ENCODE measurements at regions not wholly inside any gene's neighbourhood (a gene's known extent, or its start where the extent isn't known, plus 50 kb on each side); places are given as distances from the start of the nearest gene placed in this dataset.
"Not testable (repeated sequence)": the region's sequence is repeated elsewhere in the genome, so short reads cannot be mapped to it uniquely, and the experiment has no call there.

DNA sequence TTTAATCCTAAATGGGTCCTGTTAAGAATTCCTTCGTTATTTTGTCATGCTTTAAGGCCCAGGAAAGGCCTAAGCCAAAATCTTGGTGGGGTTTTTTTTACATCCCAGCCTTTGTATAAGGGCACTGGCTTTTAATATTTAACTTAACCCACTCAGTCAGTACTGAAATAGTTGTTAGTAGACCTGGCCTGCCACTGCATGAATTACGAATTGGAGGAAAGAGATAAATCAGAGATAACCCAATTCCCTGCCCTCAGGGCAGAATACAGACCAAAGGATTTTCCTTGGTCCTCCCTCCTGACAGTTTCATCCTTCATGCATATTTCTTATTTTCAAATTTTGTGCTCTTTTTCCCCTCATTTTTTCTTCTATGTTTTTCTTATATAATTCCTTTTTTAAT, 193.0 kb downstream of the FASLG start:
- no peak overlapping the region for H3K27ac Mint-ChIP-seq
- no peak overlapping the region for H3K4me3 ChIP-seq (ENCODE audit: low read depth, low read length)
- H3K36me3 Mint-ChIP-seq: no peaks in the 10 kb centered on the region
- no peak overlapping the region for H3K27ac ChIP-seq (ENCODE audit: insufficient read depth, low read length, poor library complexity, severe bottlenecking)
- H3K4me1 Mint-ChIP-seq: no peaks in the 10 kb centered on the region
- no peak for DNase-seq
- no peaks in the 10 kb centered on the region for H3K9me3 ChIP-seq (ENCODE audit: control insufficient read depth in 2 of 2, low read length in 2 of 2)
- H3K4me3 Mint-ChIP-seq: no peak overlapping the region
- peaks cover 0 to 2% (median 0%) of the 10 kb centered on the region in 7 donors for H3K9me3 Mint-ChIP-seq
- H3K27me3 ChIP-seq (ENCODE audit: control insufficient read depth, insufficient read depth, low read length): no peaks in the 10 kb centered on the region
- H3K4me1 ChIP-seq (ENCODE audit: control insufficient read depth, insufficient read depth, low read length, poor library complexity, severe bottlenecking): no peaks in the 10 kb centered on the region
- ATAC-seq (ENCODE audit: low read depth in 2 of 2): no peak
- no peaks in the 10 kb centered on the region for H3K36me3 ChIP-seq (ENCODE audit: control insufficient read depth, insufficient read depth, low read length)
- peaks cover 26% of the 10 kb centered on the region for H3K27me3 Mint-ChIP-seq

DNA sequence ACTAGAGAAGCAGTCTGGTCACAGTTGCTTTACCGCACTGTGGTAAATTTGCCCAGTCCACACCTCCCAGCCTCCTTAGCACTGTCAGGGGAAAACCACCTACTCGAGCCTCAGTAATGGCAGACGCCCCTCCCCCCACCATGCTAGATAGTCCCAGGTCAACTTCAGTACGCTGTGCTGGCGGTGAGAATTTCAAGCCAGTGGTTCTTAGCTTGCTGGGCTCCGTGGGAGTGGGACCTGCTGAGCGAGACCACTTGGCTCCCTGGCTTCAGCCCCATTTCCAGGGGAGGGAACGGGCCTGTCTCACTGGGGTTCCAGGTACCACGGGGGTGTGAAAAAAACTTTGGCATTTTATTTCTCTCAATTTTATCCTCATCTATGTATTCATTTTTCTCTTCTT, 194.8 kb downstream of the TNFSF18 start:
- not testable (repeated sequence) for H3K27ac Mint-ChIP-seq; H3K27me3 ChIP-seq (ENCODE audit: control insufficient read depth, insufficient read depth, low read length); DNase-seq; H3K4me1 ChIP-seq (ENCODE audit: control insufficient read depth, insufficient read depth, low read length, poor library complexity, severe bottlenecking); H3K36me3 ChIP-seq (ENCODE audit: control insufficient read depth, insufficient read depth, low read length); H3K4me1 Mint-ChIP-seq; H3K9me3 Mint-ChIP-seq; H3K4me3 ChIP-seq (ENCODE audit: low read depth, low read length); H3K36me3 Mint-ChIP-seq; H3K27ac ChIP-seq (ENCODE audit: insufficient read depth, low read length, poor library complexity, severe bottlenecking); H3K4me3 Mint-ChIP-seq; H3K9me3 ChIP-seq (ENCODE audit: control insufficient read depth in 2 of 2, low read length in 2 of 2); ATAC-seq (ENCODE audit: low read depth in 2 of 2)
- peaks cover 22% of the 10 kb centered on the region for H3K27me3 Mint-ChIP-seq

DNA sequence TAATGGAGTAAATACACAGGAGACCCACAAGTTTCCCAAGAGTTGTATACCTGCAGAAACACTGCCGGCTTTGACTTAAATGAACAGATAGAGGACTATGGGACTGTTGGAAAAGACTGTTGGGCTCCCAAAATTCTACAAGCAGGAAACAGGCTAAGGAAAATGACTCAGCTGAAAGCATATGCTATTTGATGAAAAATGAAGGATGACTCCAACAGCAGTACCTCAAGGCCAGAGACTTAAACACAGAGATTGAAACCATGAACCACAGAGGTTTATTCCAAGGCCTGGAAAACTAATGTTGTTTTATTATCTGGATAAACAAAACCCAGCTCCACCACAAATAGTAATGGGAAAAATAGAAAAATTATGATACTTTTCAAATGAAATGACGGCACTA, 187.7 kb downstream of the TNFSF18 start:
- Mint-ChIP-seq H3K9me3 (peaks cover 0 to 4% (median 0%) of the 10 kb centered on the region in 7 donors), H3K4me1 (peaks cover 0 to 3% (median 1%) of the 10 kb centered on the region in 4 donors), H3K27me3 (peaks cover 5% of the 10 kb centered on the region), H3K36me3 (no peaks in the 10 kb centered on the region), H3K27ac (no peak overlapping the region), H3K4me3 (no peak overlapping the region)
- DNase-seq (no peak), ATAC-seq (ENCODE audit: low read depth in 2 of 2) (no peak)
- Histone ChIP-seq H3K27me3 (ENCODE audit: control insufficient read depth, insufficient read depth, low read length) (peaks cover 10% of the 10 kb centered on the region), H3K36me3 (ENCODE audit: control insufficient read depth, insufficient read depth, low read length) (no peaks in the 10 kb centered on the region), H3K9me3 (ENCODE audit: control insufficient read depth in 2 of 2, low read length in 2 of 2) (no peaks in the 10 kb centered on the region), H3K27ac (ENCODE audit: insufficient read depth, low read length, poor library complexity, severe bottlenecking) (no peak overlapping the region), H3K4me1 (ENCODE audit: control insufficient read depth, insufficient read depth, low read length, poor library complexity, severe bottlenecking) (no peaks in the 10 kb centered on the region), H3K4me3 (ENCODE audit: low read depth, low read length) (no peak overlapping the region)

DNA sequence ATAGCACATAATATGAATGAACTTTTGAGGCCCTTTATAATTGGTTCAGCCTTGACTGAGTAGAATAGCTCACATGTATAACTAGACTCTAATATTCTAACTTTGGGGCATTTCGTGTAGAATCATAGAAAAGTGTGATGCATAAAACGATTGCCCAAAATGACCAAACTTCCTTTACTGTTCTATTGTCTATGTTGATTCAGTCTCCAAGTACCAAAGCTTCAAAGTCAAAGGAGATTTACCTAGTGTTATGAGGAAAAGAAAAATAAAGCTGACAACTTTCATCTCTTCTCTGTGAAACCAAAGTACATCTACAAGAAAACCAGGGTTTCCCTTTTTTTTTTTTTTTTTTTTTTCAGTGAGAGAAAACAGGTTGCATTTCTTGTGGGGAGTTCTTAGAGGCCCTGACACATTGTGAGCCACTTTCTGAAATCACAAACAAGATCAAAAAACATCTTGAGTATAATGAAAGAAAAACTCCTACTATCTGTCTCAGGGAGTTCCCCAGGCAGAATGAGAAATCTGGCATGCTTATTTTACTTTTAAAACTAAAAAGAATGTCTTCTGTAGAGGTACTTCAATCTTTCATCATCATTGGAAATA, 183.4 kb downstream of the TNFSF18 start:
- no peak overlapping the region for H3K4me3 ChIP-seq (ENCODE audit: low read depth, low read length)
- Mint-ChIP-seq H3K36me3 (no peaks in the 10 kb centered on the region), H3K4me3 (no peak overlapping the region), H3K4me1 (peaks cover 10 to 22% (median 14%) of the 10 kb centered on the region in 4 donors), H3K27ac (peak overlapping the region in 1 of 3 donors; percentile 49), H3K27me3 (peaks cover 18% of the 10 kb centered on the region), H3K9me3 (no peaks in the 10 kb centered on the region)
- H3K27ac ChIP-seq (ENCODE audit: insufficient read depth, low read length, poor library complexity, severe bottlenecking): no peak overlapping the region
- DNase-seq (peak in 1 of 3 donors; percentile 19), ATAC-seq (ENCODE audit: low read depth in 2 of 2) (no peak)
- no peaks in the 10 kb centered on the region for H3K36me3 ChIP-seq (ENCODE audit: control insufficient read depth, insufficient read depth, low read length)
- H3K27me3 ChIP-seq (ENCODE audit: control insufficient read depth, insufficient read depth, low read length): peaks cover 6% of the 10 kb centered on the region
- no peaks in the 10 kb centered on the region for H3K4me1 ChIP-seq (ENCODE audit: control insufficient read depth, insufficient read depth, low read length, poor library complexity, severe bottlenecking)
- H3K9me3 ChIP-seq (ENCODE audit: control insufficient read depth in 2 of 2, low read length in 2 of 2): no peaks in the 10 kb centered on the region

DNA sequence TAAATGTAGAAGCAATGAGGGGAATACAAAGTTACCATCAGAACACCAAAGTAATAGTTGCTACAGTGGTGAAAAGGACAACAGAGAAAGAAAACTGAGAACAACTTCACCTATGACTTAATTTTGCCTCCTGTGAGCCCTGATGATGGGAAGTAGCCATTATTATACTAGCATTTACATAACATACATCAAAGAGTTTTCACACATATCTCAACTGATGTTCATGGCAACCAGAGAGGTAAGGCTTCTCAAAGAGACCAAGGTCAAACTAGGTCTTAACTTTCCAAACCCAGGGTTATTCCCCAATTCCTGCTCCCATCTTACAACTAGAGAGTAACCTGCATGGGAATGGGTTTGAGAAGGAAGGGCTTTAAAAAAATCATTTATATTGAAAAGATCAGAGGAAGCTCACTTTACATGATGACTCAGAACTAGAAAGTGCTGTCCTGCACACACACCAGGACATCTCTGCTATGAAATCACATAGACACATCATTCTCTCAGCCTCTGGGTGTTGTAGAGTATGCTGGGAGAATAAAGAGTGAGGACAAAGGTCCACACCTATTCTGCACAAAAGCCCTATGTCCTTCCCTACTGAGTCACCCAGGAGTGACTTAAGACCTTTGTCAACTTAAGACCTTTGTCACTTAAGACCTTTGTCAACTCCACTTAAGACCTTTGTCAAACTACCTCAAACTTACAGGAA, 179.7 kb downstream of the TNFSF18 start:
- no peak overlapping the region for H3K27ac Mint-ChIP-seq
- no peak overlapping the region for H3K27ac ChIP-seq (ENCODE audit: insufficient read depth, low read length, poor library complexity, severe bottlenecking)
- no peaks in the 10 kb centered on the region for H3K36me3 ChIP-seq (ENCODE audit: control insufficient read depth, insufficient read depth, low read length)
- H3K4me3 Mint-ChIP-seq: no peak overlapping the region
- H3K36me3 Mint-ChIP-seq: no peaks in the 10 kb centered on the region
- peaks cover 0 to 2% (median 0%) of the 10 kb centered on the region in 7 donors for H3K9me3 Mint-ChIP-seq
- no peak overlapping the region for H3K4me3 ChIP-seq (ENCODE audit: low read depth, low read length)
- ATAC-seq (ENCODE audit: low read depth in 2 of 2) (peak; percentile 44 to 57), DNase-seq (peak in 1 of 3 donors; percentile 60)
- H3K4me1 Mint-ChIP-seq: peaks cover 10 to 29% (median 15%) of the 10 kb centered on the region in 4 donors
- no peaks in the 10 kb centered on the region for H3K9me3 ChIP-seq (ENCODE audit: control insufficient read depth in 2 of 2, low read length in 2 of 2)
- H3K4me1 ChIP-seq (ENCODE audit: control insufficient read depth, insufficient read depth, low read length, poor library complexity, severe bottlenecking): no peaks in the 10 kb centered on the region
- H3K27me3 ChIP-seq (ENCODE audit: control insufficient read depth, insufficient read depth, low read length): peaks cover 6% of the 10 kb centered on the region
- H3K27me3 Mint-ChIP-seq: peaks cover 13% of the 10 kb centered on the region

DNA sequence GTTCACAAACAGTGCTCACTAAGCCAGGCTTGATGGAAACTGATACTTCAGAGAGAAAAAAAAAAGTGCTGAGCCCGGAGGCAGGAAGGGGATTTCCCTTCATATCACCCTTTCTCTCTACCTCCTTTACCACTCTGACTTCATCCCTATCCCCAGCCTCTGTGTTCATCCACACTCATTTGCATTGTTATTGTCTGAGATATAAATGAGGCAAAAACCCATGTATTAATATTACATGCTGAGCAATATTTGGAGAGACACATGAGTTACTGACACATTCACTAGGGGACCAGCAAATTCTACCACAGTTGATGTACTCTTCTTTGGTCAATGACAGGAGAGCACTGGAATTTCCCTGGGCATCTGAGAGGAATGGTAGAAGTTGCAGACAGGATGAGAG, 175.8 kb downstream of the TNFSF18 start:
- peak in 1 of 3 donors; percentile 22 for DNase-seq
- Mint-ChIP-seq H3K9me3 (peaks cover 0 to 4% (median 0%) of the 10 kb centered on the region in 7 donors), H3K36me3 (no peaks in the 10 kb centered on the region), H3K27me3 (peaks cover 19% of the 10 kb centered on the region), H3K27ac (peak overlapping the region in 1 of 3 donors; percentile 68), H3K4me3 (no peak overlapping the region), H3K4me1 (peaks cover 10 to 25% (median 13%) of the 10 kb centered on the region in 4 donors)
- H3K4me3 ChIP-seq (ENCODE audit: low read depth, low read length): no peak overlapping the region
- peaks cover 1% of the 10 kb centered on the region for H3K27me3 ChIP-seq (ENCODE audit: control insufficient read depth, insufficient read depth, low read length)
- no peaks in the 10 kb centered on the region for H3K4me1 ChIP-seq (ENCODE audit: control insufficient read depth, insufficient read depth, low read length, poor library complexity, severe bottlenecking)
- H3K36me3 ChIP-seq (ENCODE audit: control insufficient read depth, insufficient read depth, low read length): no peaks in the 10 kb centered on the region
- H3K9me3 ChIP-seq (ENCODE audit: control insufficient read depth in 2 of 2, low read length in 2 of 2): no peaks in the 10 kb centered on the region
- peak in 1 of 2 donors; percentile 44 for ATAC-seq (ENCODE audit: low read depth in 2 of 2)
- no peak overlapping the region for H3K27ac ChIP-seq (ENCODE audit: insufficient read depth, low read length, poor library complexity, severe bottlenecking)

DNA sequence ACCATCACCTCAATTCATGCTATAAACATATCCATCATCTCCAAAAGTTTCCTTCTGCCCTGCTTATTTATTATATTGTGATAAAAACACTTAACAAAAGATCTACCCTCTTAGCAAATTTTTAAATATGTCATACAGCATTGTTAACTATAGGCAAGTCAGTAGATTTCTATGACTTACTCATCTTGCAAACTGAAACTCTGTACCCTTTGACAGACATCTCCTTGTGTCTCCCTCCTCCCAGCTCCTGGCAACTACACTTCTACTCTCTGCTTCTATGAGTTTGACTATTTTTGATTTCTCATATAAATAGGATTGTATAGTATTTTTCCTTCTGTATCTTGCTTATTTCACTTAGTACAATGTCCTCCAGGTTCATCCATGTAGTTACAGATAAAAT, 174.8 kb downstream of the TNFSF18 start:
- H3K27me3 ChIP-seq (ENCODE audit: control insufficient read depth, insufficient read depth, low read length): peaks cover 6% of the 10 kb centered on the region
- peaks cover 16% of the 10 kb centered on the region for H3K27me3 Mint-ChIP-seq
- H3K36me3 Mint-ChIP-seq: no peaks in the 10 kb centered on the region
- peaks cover 4 to 17% (median 7%) of the 10 kb centered on the region in 4 donors for H3K4me1 Mint-ChIP-seq
- ATAC-seq (ENCODE audit: low read depth in 2 of 2) (no peak), DNase-seq (no peak)
- H3K27ac ChIP-seq (ENCODE audit: insufficient read depth, low read length, poor library complexity, severe bottlenecking): no peak overlapping the region
- no peak overlapping the region for H3K4me3 ChIP-seq (ENCODE audit: low read depth, low read length)
- peaks cover 0 to 4% (median 0%) of the 10 kb centered on the region in 7 donors for H3K9me3 Mint-ChIP-seq
- no peaks in the 10 kb centered on the region for H3K4me1 ChIP-seq (ENCODE audit: control insufficient read depth, insufficient read depth, low read length, poor library complexity, severe bottlenecking)
- no peaks in the 10 kb centered on the region for H3K36me3 ChIP-seq (ENCODE audit: control insufficient read depth, insufficient read depth, low read length)
- H3K4me3 Mint-ChIP-seq: no peak overlapping the region
- H3K27ac Mint-ChIP-seq: no peak overlapping the region
- no peaks in the 10 kb centered on the region for H3K9me3 ChIP-seq (ENCODE audit: control insufficient read depth in 2 of 2, low read length in 2 of 2)

DNA sequence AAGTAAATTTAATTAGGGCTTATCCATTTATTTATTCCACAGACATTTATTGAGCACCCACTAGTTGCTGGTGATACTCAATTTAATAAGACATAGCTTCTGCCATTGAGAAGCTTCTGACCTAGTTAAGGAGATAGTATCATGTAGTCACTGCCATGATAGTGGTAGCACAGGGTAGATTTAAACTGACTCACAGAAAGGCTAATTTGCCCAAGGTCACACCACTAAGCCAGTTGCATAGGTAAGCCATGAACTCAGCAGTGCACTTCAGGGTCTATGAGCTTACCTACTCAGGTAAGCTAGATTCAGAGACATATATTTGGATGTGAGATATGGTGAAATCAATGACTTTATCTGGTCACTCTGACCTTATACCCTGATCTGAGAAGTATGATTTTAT, 168.4 kb downstream of the TNFSF18 start:
- Histone ChIP-seq H3K36me3 (ENCODE audit: control insufficient read depth, insufficient read depth, low read length) (no peaks in the 10 kb centered on the region), H3K27me3 (ENCODE audit: control insufficient read depth, insufficient read depth, low read length) (peaks cover 22% of the 10 kb centered on the region), H3K27ac (ENCODE audit: insufficient read depth, low read length, poor library complexity, severe bottlenecking) (no peak overlapping the region), H3K9me3 (ENCODE audit: control insufficient read depth in 2 of 2, low read length in 2 of 2) (no peaks in the 10 kb centered on the region), H3K4me3 (ENCODE audit: low read depth, low read length) (no peak overlapping the region), H3K4me1 (ENCODE audit: control insufficient read depth, insufficient read depth, low read length, poor library complexity, severe bottlenecking) (no peaks in the 10 kb centered on the region)
- H3K4me3 Mint-ChIP-seq: no peak overlapping the region
- peaks cover 0 to 3% (median 0%) of the 10 kb centered on the region in 7 donors for H3K9me3 Mint-ChIP-seq
- peaks cover 0 to 5% (median 2%) of the 10 kb centered on the region in 4 donors for H3K4me1 Mint-ChIP-seq
- ATAC-seq (ENCODE audit: low read depth in 2 of 2) (no peak), DNase-seq (no peak)
- no peaks in the 10 kb centered on the region for H3K36me3 Mint-ChIP-seq
- H3K27ac Mint-ChIP-seq: no peak overlapping the region
- peaks cover 34% of the 10 kb centered on the region for H3K27me3 Mint-ChIP-seq
